Gastroesophageal sphincter (tissue), 4 donors: ENCODE measurements at regions not wholly inside any gene's neighbourhood (a gene's known extent, or its start where the extent isn't known, plus 50 kb on each side); places are given as distances from the start of the nearest gene placed in this dataset.

ENCODE experiments used
- ATAC-seq: fragments of 150-250 bp; one replicate; pipeline ENCODE4 v1.9.1; 2016; ENCODE audit warnings: mild to moderate bottlenecking, moderate library complexity
- H3K27ac ChIP-seq, 4 donors: fragments of 200-600 bp; sonication (generic) in 3 of 4; 1 replicate in 3 of 4; 2 replicates in 1 of 4; pipeline ENCODE4 v1.5.1; 2016 to 2019
- H3K27me3 ChIP-seq: fragments of 200-600 bp; sonication (generic); one replicate; pipeline ENCODE4 v1.5.1; 2019
- H3K36me3 ChIP-seq, 2 donors: fragments of 200-600 bp; sonication (generic); one replicate each; pipeline ENCODE4 v1.5.1; 2019; ENCODE audit warnings: control low read depth in 1 of 2
- H3K4me1 ChIP-seq, 3 donors: fragments of 200-600 bp; sonication (generic); 1 replicate in 2 of 3; 2 replicates in 1 of 3; pipeline ENCODE4 v1.5.1; 2016 to 2019; ENCODE audit warnings: control low read depth in 2 of 3
- H3K4me3 ChIP-seq, 2 donors: fragments of 200-600 bp; sonication (generic); one replicate each; pipeline ENCODE4 v1.5.1; 2019; ENCODE audit warnings: mild to moderate bottlenecking in 1 of 2, moderate library complexity in 1 of 2
- H3K9me3 ChIP-seq, 3 donors: fragments of 200-600 bp; sonication (generic); one replicate each; pipeline ENCODE4 v1.5.1; 2017 to 2019; ENCODE audit warnings: control low read depth in 2 of 3
- EP300 ChIP-seq: sonication (generic); formaldehyde crosslinking; IDR thresholded peaks from one replicate; pipeline ENCODE4 v1.6.1; 2017; ENCODE audit warnings: antibody characterized with exemption, mild to moderate bottlenecking
- POLR2A ChIP-seq, 2 donors: fragments of 450-650 bp; IDR thresholded peaks; one replicate each; pipeline ENCODE4 v1.6.1; 2017; ENCODE audit warnings: antibody characterized with exemption in 2 of 2, mild to moderate bottlenecking in 2 of 2, moderate library complexity in 1 of 2
- POLR2AphosphoS5 ChIP-seq: sonication (generic); formaldehyde crosslinking; IDR thresholded peaks from one replicate; pipeline ENCODE4 v1.6.1; 2017; ENCODE audit warnings: antibody characterized with exemption
- WGBS, 2 donors: methylation state at CpG; one replicate each; pipeline ENCODE4 v1.1.5; 2018; ENCODE audit warnings: low coverage in 1 of 2; 5-methylcytosine and 5-hydroxymethylcytosine counted together
- TF ChIP-seq, protein P1 (sequence below), 4 experiments: fragments of 200-600 bp in 2 of 4; fragments of 450-650 bp in 2 of 4; sonication (generic) in 1 of 4; IDR thresholded peaks; one replicate each; pipeline ENCODE4 v1.5.1; 2017 to 2019; ENCODE audit warnings: antibody characterized with exemption in 4 of 4, mild to moderate bottlenecking in 2 of 4, moderate library complexity in 2 of 4

DNA sequence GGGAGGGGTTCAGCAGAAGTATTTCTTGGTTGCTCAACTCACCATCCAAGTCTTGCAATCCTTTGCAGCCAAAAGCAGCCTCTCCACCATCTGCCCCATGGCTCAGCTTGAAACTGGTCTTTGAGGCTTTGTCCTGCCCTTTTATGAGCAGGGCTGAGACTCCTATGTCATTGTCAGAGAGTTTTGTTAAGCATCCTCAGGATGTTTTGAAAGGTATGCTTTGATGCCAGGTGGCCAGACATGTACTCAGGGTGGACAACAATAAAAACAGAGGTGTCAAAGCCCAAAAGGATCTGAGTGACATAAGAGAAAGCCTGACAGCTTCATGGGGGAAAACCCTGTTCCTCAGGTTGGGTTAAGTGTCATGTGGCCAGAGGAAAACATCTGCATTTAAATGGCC, 310.5 kb downstream of the PRDM2 start:
- H3K36me3 ChIP-seq, result no peaks in the 10 kb centered on the region
- TF ChIP-seq EP300 (no peak), POLR2AphosphoS5 (no peak), POLR2A (IDR thresholded peaks at IDR 0.05) (no peak)
- TF ChIP-seq, protein P1, sequence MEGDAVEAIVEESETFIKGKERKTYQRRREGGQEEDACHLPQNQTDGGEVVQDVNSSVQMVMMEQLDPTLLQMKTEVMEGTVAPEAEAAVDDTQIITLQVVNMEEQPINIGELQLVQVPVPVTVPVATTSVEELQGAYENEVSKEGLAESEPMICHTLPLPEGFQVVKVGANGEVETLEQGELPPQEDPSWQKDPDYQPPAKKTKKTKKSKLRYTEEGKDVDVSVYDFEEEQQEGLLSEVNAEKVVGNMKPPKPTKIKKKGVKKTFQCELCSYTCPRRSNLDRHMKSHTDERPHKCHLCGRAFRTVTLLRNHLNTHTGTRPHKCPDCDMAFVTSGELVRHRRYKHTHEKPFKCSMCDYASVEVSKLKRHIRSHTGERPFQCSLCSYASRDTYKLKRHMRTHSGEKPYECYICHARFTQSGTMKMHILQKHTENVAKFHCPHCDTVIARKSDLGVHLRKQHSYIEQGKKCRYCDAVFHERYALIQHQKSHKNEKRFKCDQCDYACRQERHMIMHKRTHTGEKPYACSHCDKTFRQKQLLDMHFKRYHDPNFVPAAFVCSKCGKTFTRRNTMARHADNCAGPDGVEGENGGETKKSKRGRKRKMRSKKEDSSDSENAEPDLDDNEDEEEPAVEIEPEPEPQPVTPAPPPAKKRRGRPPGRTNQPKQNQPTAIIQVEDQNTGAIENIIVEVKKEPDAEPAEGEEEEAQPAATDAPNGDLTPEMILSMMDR (IDR thresholded peaks at IDR 0.05), result no peak
- ATAC-seq, result no peak
- H3K4me3 ChIP-seq, result no peak overlapping the region
- H3K9me3 ChIP-seq, result peaks cover 0 to 8% (median 0%) of the 10 kb centered on the region in 3 donors
- no peak overlapping the region for H3K27ac ChIP-seq
- no peaks in the 10 kb centered on the region for H3K27me3 ChIP-seq
- no peaks in the 10 kb centered on the region for H3K4me1 ChIP-seq

DNA sequence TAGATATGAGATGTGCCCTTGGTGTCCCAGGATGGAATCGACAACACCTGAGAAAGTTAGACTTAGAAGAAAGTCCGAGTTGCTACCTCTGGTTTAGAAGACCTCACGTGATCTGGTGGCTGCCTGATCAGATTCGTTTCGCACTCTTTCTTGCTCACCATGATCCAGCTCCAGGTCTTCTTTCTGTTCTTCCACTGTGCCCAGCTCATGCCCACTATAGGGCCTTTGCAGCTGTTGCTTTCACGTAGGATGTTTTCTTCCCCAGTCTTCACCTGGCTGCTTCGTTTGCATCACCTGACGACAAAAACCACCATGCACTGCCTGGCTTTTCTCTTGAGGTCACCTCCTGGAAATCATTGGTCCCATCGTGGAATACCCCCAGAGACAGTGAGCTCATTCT, 311.1 kb downstream of the PRDM2 start:
- no peak overlapping the region for H3K27ac ChIP-seq
- ATAC-seq, result no peak
- peaks cover 0 to 8% (median 0%) of the 10 kb centered on the region in 3 donors for H3K9me3 ChIP-seq
- 72 to 85% methylated on average over 6 to 8 of the region's 9 CpGs for WGBS, 2 donors
- H3K27me3 ChIP-seq, result no peaks in the 10 kb centered on the region
- no peaks in the 10 kb centered on the region for H3K4me1 ChIP-seq
- no peak overlapping the region for H3K4me3 ChIP-seq
- TF ChIP-seq POLR2A (IDR thresholded peaks at IDR 0.05) (no peak), EP300 (no peak), POLR2AphosphoS5 (no peak)
- no peaks in the 10 kb centered on the region for H3K36me3 ChIP-seq

DNA sequence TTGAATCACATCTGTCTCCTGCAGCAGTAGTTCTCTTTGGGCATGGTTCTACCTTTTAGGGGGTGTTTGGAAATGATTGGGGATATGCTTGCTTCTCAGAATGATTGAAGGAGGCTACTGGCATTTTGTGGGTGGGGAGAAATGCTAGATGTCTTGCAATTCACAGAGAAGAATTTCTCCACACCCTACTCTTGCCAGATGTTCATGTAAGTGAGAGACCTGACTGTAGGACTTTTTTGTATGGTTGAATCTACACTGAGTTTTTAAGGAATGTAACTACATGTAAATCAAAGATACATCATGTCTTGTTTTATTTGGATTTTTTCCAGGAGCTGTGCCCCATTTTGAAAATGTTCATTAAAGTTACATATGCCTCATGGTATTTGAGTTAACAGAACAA, 311.9 kb downstream of the PRDM2 start:
- Histone ChIP-seq H3K27me3 (no peaks in the 10 kb centered on the region), H3K36me3 (no peaks in the 10 kb centered on the region), H3K27ac (no peak overlapping the region), H3K4me3 (no peak overlapping the region), H3K9me3 (peaks cover 0 to 8% (median 0%) of the 10 kb centered on the region in 3 donors), H3K4me1 (no peaks in the 10 kb centered on the region)
- ATAC-seq, result no peak
- TF ChIP-seq, protein P1 (IDR thresholded peaks at IDR 0.05), result no peak
- TF ChIP-seq POLR2A (IDR thresholded peaks at IDR 0.05) (no peak), EP300 (no peak), POLR2AphosphoS5 (no peak)

DNA sequence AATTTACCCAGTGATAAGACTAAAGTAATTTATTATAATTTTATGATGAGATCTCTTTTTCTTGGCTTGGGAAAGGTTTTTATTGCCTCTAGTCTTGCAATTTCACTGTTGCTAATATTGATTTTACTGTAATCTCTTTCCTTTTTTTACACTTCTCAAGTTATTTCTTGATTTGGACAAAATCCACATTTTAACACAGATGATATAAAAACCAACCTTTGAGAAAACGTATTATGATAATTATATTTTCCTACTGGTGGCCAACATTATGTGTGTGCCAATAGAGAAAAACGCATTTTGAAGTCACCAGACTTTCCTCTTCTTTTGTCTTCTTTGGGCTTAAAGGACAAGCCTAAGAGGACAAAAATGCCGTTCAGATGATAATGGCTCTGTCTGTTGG, 314.9 kb downstream of the PRDM2 start:
- Histone ChIP-seq H3K4me3 (no peak overlapping the region), H3K27ac (no peak overlapping the region), H3K36me3 (no peaks in the 10 kb centered on the region), H3K9me3 (no peaks in the 10 kb centered on the region), H3K27me3 (peaks cover 7% of the 10 kb centered on the region), H3K4me1 (no peaks in the 10 kb centered on the region)
- TF ChIP-seq, protein P1 (IDR thresholded peaks at IDR 0.05), result no peak
- TF ChIP-seq POLR2A (IDR thresholded peaks at IDR 0.05) (no peak), EP300 (no peak), POLR2AphosphoS5 (no peak)
- ATAC-seq, result no peak
- 54 to 75% methylated on average over 3 of the region's 3 CpGs for WGBS, 2 donors

DNA sequence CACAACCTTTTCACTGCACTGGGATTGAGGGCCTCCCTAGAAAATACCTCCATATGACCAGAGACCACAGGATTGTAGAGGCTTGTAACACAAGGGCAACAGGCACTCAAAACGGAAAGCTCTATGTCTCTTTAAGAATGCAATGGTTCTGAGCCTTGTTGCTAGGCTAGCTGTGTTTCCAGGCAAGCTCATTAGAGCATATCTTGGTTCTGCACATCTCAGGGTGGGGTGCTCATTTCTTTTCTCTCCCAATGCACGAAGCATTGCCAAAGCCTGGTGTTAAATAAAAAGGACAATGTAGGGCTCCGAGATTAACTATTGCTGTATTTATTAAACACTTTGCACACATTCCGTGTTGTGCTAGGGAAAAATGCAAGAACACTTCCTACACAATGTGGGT, 315.9 kb downstream of the PRDM2 start:
- 63 to 87% methylated on average over 3 to 4 of the region's 4 CpGs for WGBS, 2 donors
- Histone ChIP-seq H3K4me1 (no peaks in the 10 kb centered on the region), H3K9me3 (no peaks in the 10 kb centered on the region), H3K36me3 (no peaks in the 10 kb centered on the region), H3K27me3 (peaks cover 11% of the 10 kb centered on the region), H3K27ac (no peak overlapping the region), H3K4me3 (no peak overlapping the region)
- ATAC-seq, result no peak
- TF ChIP-seq POLR2A (IDR thresholded peaks at IDR 0.05), result no peak
- TF ChIP-seq POLR2AphosphoS5, result no peak
- TF ChIP-seq EP300, result no peak
- TF ChIP-seq, protein P1 (IDR thresholded peaks at IDR 0.05), result no peak
